GM06990 (cell line): ENCODE measurements at regions not wholly inside any gene's neighbourhood (a gene's known extent, or its start where the extent isn't known, plus 50 kb on each side); places are given as distances from the start of the nearest gene placed in this dataset.
"Not testable (repeated sequence)": the region's sequence is repeated elsewhere in the genome, so short reads cannot be mapped to it uniquely, and the experiment has no call there.

Experiments used
- DNase-seq: peaks from one replicate; pipeline ENCODE4 v3.0.0-alpha.2; 2011; ENCODE audit not compliant: insufficient read length; ENCODE audit errors: extremely low read depth
- H3K27me3 ChIP-seq: replicated peaks from 2 replicates; pipeline ENCODE4 v1.6.0; 2011; ENCODE audit warnings: low read length; ENCODE audit not compliant: control insufficient read depth, insufficient read depth
- H3K36me3 ChIP-seq: 2 replicates; pipeline ENCODE4 v1.5.1; 2011; ENCODE audit warnings: low read length; ENCODE audit not compliant: control insufficient read depth, insufficient read depth
- H3K4me3 ChIP-seq: replicated peaks from 2 replicates; pipeline ENCODE4 v1.5.1; 2011; ENCODE audit warnings: low read depth, mild to moderate bottlenecking, control low read depth, low read length
- CTCF ChIP-seq: IDR thresholded peaks from 2 replicates; pipeline ENCODE4 v1.5.1; 2011; ENCODE audit warnings: low read length, control low read depth, mild to moderate bottlenecking, inconsistent platforms; ENCODE audit not compliant: insufficient read depth, poor library complexity, severe bottlenecking

GRCh38 chr17:31677036-31677435 lies 182.0 kb downstream of the COPRS start:
- TF ChIP-seq CTCF: no peak
- Histone ChIP-seq H3K36me3 (no peaks in the 10 kb centered on the region), H3K4me3 (no peak overlapping the region)

GRCh38 chr17:31675392-31675791 lies 183.7 kb downstream of the COPRS start:
- not testable (repeated sequence) for DNase-seq, H3K4me3 ChIP-seq, H3K36me3 ChIP-seq, H3K27me3 ChIP-seq

More at GRCh38 chr17:31677036-31677435, 182.0 kb downstream of the COPRS start:
- no peaks in the 10 kb centered on the region; the same call in none of the 2 replicates for H3K27me3 ChIP-seq
- no peak for DNase-seq

GRCh38 chr17:31674717-31675349 lies 184.2 kb downstream of the COPRS start:
- DNase-seq: no peak

GRCh38 chr17:31674305-31674704 lies 184.7 kb downstream of the COPRS start:
- no peak for TF ChIP-seq CTCF
- no peak for DNase-seq
- Histone ChIP-seq H3K27me3 (peaks cover 4% of the 10 kb centered on the region), H3K36me3 (no peaks in the 10 kb centered on the region), H3K4me3 (no peak overlapping the region)

More at GRCh38 chr17:31674717-31675349, 184.2 kb downstream of the COPRS start:
- H3K4me3 ChIP-seq: no peak overlapping the region
- peaks cover 4% of the 10 kb centered on the region for H3K27me3 ChIP-seq
- no peak for TF ChIP-seq CTCF
- no peaks in the 10 kb centered on the region for H3K36me3 ChIP-seq

GRCh38 chr17:31673076-31673475 lies 186.0 kb downstream of the COPRS start:
- peaks cover 4% of the 10 kb centered on the region for H3K27me3 ChIP-seq
- no peak for DNase-seq
- no peak overlapping the region for H3K4me3 ChIP-seq
- no peaks in the 10 kb centered on the region for H3K36me3 ChIP-seq
- TF ChIP-seq CTCF: no peak

- no peak for DNase-seq
- TF ChIP-seq CTCF: no peak
- no peaks in the 10 kb centered on the region for H3K36me3 ChIP-seq
- peaks cover 4% of the 10 kb centered on the region for H3K27me3 ChIP-seq
- H3K4me3 ChIP-seq: no peak overlapping the region
Measured at GRCh38 chr17:31672161-31672819, 186.8 kb downstream of the COPRS start.
